Nephron progenitor cell (in vitro differentiated cells): ENCODE measurements at regions not wholly inside any gene's neighbourhood (a gene's known extent, or its start where the extent isn't known, plus 50 kb on each side); places are given as distances from the start of the nearest gene placed in this dataset.

Source experiments
- DNase-seq: peaks from one replicate; pipeline ENCODE4 v3.0.0; 2021
- H3K27ac Mint-ChIP-seq: 2 replicates; pipeline ENCODE4 v1.8.0; 2021; ENCODE audit warnings: mild to moderate bottlenecking, moderate library complexity, mixed read lengths
- H3K27me3 Mint-ChIP-seq: 2 replicates; pipeline ENCODE4 v1.8.0; 2021; ENCODE audit warnings: mild to moderate bottlenecking, low read depth, mixed read lengths; ENCODE audit not compliant: poor library complexity
- H3K36me3 Mint-ChIP-seq: 2 replicates; pipeline ENCODE4 v1.8.0; 2021; ENCODE audit warnings: low read depth, mixed read lengths
- H3K4me1 Mint-ChIP-seq: 2 replicates; pipeline ENCODE4 v1.8.0; 2021; ENCODE audit warnings: mixed read lengths
- H3K4me3 Mint-ChIP-seq: 2 replicates; pipeline ENCODE4 v1.8.0; 2021; ENCODE audit warnings: mild to moderate bottlenecking, moderate library complexity, mixed read lengths
- H3K9me3 Mint-ChIP-seq: 2 replicates; pipeline ENCODE4 v1.8.0; 2021; ENCODE audit warnings: mild to moderate bottlenecking, moderate library complexity, mixed read lengths
- TF ChIP-seq, protein P1 (sequence below): fragments of 200-600 bp; sonication (generic); IDR thresholded peaks from 2 replicates; pipeline ENCODE4 v1.5.0; 2021; ENCODE audit warnings: antibody characterized with exemption

GRCh38 chr11:107136892-107137291, 118.6 kb upstream of the GUCY1A2 start:
- H3K9me3 Mint-ChIP-seq = no peaks in the 10 kb centered on the region

DNA sequence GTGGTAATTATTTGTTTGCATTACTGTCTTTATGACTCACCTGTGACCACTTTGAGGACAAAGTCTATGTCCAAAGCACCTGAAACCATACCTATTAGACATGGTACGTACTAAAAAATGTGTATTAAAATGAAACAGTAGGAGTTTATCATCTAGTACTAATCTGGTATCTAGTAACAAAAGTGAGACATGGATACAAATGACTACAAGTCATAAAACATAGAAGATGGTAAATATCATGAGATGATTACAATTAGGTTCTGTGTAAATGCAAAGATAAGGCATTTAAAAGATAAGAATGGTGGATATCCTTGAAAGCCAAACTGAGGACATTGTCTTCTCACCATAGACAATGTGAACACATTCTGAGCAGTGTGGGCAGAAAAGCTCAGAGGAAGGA, 113.5 kb upstream of the GUCY1A2 start:
- Mint-ChIP-seq H3K4me3 (no peak overlapping the region), H3K9me3 (no peaks in the 10 kb centered on the region), H3K27me3 (peaks cover 2% of the 10 kb centered on the region), H3K36me3 (no peaks in the 10 kb centered on the region), H3K4me1 (no peaks in the 10 kb centered on the region), H3K27ac (no peak overlapping the region)
- TF ChIP-seq, protein P1, sequence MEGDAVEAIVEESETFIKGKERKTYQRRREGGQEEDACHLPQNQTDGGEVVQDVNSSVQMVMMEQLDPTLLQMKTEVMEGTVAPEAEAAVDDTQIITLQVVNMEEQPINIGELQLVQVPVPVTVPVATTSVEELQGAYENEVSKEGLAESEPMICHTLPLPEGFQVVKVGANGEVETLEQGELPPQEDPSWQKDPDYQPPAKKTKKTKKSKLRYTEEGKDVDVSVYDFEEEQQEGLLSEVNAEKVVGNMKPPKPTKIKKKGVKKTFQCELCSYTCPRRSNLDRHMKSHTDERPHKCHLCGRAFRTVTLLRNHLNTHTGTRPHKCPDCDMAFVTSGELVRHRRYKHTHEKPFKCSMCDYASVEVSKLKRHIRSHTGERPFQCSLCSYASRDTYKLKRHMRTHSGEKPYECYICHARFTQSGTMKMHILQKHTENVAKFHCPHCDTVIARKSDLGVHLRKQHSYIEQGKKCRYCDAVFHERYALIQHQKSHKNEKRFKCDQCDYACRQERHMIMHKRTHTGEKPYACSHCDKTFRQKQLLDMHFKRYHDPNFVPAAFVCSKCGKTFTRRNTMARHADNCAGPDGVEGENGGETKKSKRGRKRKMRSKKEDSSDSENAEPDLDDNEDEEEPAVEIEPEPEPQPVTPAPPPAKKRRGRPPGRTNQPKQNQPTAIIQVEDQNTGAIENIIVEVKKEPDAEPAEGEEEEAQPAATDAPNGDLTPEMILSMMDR = no peak
- DNase-seq = no peak

More at GRCh38 chr11:107136892-107137291, 118.6 kb upstream of the GUCY1A2 start:
- H3K4me3 Mint-ChIP-seq = no peak overlapping the region
- H3K27ac Mint-ChIP-seq = no peak overlapping the region
- no peaks in the 10 kb centered on the region for H3K27me3 Mint-ChIP-seq
- TF ChIP-seq, protein P1 = no peak
- DNase-seq = no peak
- H3K36me3 Mint-ChIP-seq = no peaks in the 10 kb centered on the region
- H3K4me1 Mint-ChIP-seq = no peaks in the 10 kb centered on the region

- H3K4me1 Mint-ChIP-seq = no peaks in the 10 kb centered on the region
- peaks cover 7% of the 10 kb centered on the region for H3K9me3 Mint-ChIP-seq
- H3K27me3 Mint-ChIP-seq = no peaks in the 10 kb centered on the region
- TF ChIP-seq, protein P1 = no peak
- no peaks in the 10 kb centered on the region for H3K36me3 Mint-ChIP-seq
- no peak overlapping the region for H3K4me3 Mint-ChIP-seq
- H3K27ac Mint-ChIP-seq = no peak overlapping the region
- no peak for DNase-seq
Measured at GRCh38 chr11:107123022-107123421, 104.7 kb upstream of the GUCY1A2 start.

GRCh38 chr11:107118025-107118720, 99.9 kb upstream of the GUCY1A2 start:
- H3K4me1 Mint-ChIP-seq = no peaks in the 10 kb centered on the region
- H3K36me3 Mint-ChIP-seq = no peaks in the 10 kb centered on the region
- no peaks in the 10 kb centered on the region for H3K27me3 Mint-ChIP-seq
- peaks cover 9% of the 10 kb centered on the region for H3K9me3 Mint-ChIP-seq
- H3K4me3 Mint-ChIP-seq = no peak overlapping the region
- TF ChIP-seq, protein P1 = no peak
- no peak for DNase-seq
- H3K27ac Mint-ChIP-seq = no peak overlapping the region

DNA sequence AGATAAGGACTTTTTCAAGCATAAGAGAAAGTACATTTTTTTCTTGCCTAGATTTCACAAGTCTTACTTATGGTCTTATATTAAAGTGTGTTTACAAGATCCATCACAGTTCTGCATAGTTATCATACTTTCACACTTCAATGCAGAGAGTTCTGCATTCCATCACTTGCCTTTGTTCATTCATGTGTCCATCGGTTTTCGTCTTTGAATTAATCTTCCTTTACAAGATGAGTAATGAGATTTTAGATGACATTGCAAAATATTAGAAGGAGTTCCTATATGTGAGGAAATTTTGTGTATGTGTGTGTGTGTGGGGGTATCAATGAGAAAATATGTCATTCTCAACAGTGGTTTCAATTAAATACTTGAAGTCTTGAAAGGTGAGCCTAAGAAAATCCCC, 98.1 kb upstream of the GUCY1A2 start:
- Mint-ChIP-seq H3K9me3 (peaks cover 9% of the 10 kb centered on the region), H3K27ac (no peak overlapping the region), H3K27me3 (no peaks in the 10 kb centered on the region), H3K36me3 (no peaks in the 10 kb centered on the region), H3K4me1 (no peaks in the 10 kb centered on the region), H3K4me3 (no peak overlapping the region)
- TF ChIP-seq, protein P1 = no peak
- no peak for DNase-seq
